ENCODE measurements at regions not wholly inside any gene's neighbourhood (a gene's known extent, or its start where the extent isn't known, plus 50 kb on each side); places are given as distances from the start of the nearest gene placed in this dataset.
"Not testable (repeated sequence)": the region's sequence is repeated elsewhere in the genome, so short reads cannot be mapped to it uniquely, and the experiment has no call there.

DNA sequence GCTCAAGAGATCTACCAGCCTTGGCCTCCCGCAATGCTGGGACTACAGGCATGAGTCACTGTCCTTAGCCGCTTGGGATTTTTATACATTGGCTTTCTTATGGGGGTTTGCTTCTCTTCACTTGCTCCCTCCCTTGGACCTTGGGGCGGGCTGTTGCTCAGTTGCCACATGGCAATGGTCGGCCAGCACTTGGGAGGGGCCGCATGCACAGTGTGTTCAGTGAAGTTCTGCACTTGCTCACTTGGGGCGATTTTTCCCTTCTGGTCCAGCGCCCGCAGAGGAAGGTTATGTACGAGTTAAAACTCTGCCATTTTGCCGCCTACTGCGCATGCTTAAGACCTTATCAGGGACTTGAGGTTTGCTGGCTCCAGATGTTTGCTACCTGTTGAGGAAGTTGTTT lies 1367.6 kb upstream of the CDH8 start:
- no peak for TF ChIP-seq ZFX (IDR thresholded peaks at IDR 0.05)
- TF ChIP-seq, protein P1, sequence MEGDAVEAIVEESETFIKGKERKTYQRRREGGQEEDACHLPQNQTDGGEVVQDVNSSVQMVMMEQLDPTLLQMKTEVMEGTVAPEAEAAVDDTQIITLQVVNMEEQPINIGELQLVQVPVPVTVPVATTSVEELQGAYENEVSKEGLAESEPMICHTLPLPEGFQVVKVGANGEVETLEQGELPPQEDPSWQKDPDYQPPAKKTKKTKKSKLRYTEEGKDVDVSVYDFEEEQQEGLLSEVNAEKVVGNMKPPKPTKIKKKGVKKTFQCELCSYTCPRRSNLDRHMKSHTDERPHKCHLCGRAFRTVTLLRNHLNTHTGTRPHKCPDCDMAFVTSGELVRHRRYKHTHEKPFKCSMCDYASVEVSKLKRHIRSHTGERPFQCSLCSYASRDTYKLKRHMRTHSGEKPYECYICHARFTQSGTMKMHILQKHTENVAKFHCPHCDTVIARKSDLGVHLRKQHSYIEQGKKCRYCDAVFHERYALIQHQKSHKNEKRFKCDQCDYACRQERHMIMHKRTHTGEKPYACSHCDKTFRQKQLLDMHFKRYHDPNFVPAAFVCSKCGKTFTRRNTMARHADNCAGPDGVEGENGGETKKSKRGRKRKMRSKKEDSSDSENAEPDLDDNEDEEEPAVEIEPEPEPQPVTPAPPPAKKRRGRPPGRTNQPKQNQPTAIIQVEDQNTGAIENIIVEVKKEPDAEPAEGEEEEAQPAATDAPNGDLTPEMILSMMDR (conservative IDR thresholded peaks at IDR 0.05) = no peak
- no peak overlapping the region for H3K27ac ChIP-seq

DNA sequence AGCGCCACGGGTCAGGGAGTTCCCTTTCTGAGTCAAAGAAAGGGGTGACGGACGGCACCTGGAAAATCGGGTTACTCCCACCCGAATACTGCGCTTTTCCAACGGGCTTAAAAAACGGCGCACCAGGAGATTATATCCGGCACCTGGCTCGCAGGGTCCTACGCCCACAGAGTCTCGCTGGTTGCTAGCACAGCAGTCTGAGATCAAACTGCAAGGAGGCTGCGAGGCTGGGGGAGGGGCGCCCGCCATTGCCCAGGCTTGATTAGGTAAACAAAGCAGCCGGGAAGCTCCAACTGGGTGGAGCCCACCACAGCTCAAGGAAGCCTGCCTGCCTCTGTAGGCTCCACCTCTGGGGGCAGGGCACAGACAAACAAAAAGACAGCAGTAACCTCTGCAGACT lies 1352.0 kb upstream of the CDH8 start:
- not testable (repeated sequence) for H3K27ac ChIP-seq

DNA sequence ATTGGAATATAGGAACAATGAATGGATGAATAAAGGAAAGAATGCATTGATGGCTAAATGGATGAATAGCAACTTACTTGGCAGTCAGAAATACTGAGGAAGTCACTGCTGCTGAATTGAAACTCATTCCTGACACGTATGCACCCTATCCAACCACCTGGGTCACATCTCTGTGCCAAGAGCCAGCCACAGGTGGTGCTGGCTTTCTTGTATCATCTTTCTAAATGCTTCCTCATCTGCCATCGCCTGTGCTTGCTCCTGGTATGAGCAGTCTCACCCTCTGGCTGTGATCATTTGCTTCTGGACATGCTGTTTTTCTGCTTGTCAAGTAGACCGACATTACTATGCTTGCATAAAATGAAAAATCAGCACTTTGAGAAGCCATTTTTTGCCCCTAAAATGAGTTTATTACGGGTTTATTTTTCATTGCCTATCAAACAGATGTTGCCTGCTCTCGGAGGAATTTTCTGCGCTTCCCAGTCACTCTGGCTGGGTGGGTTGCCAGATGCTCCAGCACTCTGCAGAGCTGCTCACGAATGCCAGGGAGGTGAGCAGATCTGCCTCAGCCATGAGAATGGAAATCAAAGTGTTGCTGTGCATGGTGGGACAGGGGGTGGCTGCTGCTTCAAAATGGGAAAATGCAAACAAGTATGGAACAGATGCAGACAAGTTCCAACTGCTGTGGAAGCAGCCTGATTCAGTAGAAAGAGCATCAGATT lies 1349.6 kb upstream of the CDH8 start:
- H3K27ac ChIP-seq = no peak overlapping the region
- TF ChIP-seq ZFX (IDR thresholded peaks at IDR 0.05) = no peak
- TF ChIP-seq, protein P1 (conservative IDR thresholded peaks at IDR 0.05) = no peak

DNA sequence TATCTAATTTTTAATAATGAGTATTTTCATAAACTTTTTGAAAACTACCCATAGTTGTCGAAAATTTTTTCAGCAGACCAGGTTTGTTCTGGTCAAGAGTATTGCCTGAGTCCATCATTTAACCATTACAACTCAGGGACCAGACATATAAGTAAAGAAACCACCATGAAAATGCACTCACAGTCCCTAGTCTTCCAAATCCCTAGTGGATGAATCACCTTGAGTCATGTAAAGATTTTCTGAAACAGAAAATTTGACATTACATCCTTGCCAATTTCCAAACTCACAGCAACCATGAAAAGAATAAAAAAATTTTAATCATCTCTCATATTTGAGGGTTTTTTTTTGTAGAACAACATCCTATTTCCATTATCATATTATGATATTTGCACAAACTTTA lies 1337.5 kb upstream of the CDH8 start:
- TF ChIP-seq, protein P1 (conservative IDR thresholded peaks at IDR 0.05) = no peak
- TF ChIP-seq ZFX (IDR thresholded peaks at IDR 0.05) = no peak
- H3K27ac ChIP-seq = no peak overlapping the region

DNA sequence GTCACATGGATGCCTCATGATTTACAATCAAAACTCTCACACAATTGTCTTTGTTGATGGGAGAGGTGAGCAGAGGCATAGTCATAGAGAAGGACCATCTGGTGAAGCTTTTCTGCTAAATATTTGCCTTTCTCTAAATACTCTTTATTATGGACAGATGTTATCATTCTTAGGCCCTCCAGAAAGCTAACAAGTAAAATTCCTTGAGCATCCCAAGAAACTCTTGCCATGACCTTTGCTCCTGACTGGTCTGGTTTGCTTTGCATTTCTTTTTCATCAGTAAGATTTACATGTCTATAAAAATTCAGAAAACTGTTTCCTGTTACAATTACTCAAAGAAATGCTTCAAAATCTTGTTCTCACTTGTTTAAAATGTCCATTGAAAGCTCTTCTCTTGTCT lies 1336.6 kb upstream of the CDH8 start:
- TF ChIP-seq ZFX (IDR thresholded peaks at IDR 0.05) = no peak
- TF ChIP-seq, protein P1 (conservative IDR thresholded peaks at IDR 0.05) = no peak
- H3K27ac ChIP-seq = no peak overlapping the region

DNA sequence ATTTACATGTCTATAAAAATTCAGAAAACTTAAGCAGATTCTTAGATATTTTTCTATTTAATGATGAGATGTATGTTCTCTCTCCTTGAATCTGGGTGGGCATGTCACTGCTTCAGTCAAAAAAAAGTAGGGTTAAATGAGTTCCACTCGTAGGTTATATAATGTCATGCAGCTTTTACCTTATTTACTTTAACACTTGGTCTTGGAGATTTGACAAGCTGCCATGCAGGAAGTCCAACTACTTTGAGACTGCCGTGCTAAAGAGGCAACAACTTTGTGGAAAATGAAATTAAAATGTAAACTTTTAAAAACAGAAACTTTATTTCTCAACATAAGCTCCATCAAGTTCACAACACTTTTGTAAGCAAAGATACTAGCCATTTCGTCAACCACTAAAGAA lies 1336.0 kb upstream of the CDH8 start:
- no peak for TF ChIP-seq ZFX (IDR thresholded peaks at IDR 0.05)
- TF ChIP-seq, protein P1 (conservative IDR thresholded peaks at IDR 0.05) = no peak
- H3K27ac ChIP-seq = no peak overlapping the region

DNA sequence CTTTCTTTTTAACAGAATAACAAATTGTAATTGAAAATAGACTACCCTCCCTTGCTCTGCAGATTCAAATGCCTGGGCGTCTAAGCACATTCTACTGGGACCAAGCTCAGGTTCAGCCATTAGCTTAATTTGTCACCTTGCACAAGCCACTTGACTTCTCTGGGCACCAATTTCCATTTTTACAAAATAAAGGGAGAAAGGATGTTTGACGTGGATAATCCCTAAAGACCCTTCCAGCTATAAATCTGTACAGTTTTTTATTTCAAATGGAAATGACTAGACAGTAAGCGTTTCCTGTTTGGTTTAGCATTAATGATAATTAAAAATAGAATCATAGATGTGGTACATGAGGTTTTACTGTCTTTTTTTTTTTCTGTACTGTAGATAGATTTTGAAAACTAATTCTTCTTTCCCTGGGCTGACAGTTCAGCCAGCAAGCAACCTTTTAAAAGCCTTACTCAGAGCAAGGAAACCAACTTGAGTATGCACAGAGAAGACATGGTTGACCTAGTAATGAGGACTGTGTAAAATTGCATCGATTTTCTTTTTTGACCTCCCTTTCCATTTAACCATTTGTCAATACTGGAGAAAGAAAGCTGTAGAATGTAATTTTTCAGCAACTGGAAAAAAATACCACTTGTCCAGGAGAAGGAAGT lies 1329.5 kb upstream of the CDH8 start:
- TF ChIP-seq, protein P1 (conservative IDR thresholded peaks at IDR 0.05) = no peak
- TF ChIP-seq ZFX (IDR thresholded peaks at IDR 0.05) = no peak
- no peak overlapping the region for H3K27ac ChIP-seq

DNA sequence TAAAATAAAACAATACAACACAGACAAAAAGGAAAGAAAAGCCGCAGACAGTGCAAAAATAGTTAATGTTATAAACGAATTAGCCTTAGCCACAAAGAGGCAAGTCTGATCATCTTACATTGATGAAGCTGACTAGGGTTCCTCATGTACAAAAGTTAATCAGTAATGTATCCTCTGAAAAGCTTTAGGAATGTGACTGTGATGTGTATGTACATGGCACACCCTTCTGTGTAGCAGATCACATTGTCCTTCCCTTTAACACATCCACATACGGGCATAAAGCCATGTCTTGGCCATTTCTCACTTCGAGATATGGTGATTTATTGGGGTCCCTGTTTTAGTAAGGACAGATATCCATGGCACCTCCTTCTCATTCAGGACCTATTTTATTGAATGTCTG lies 1327.5 kb upstream of the CDH8 start:
- no peak for TF ChIP-seq ZFX (IDR thresholded peaks at IDR 0.05)
- TF ChIP-seq, protein P1 (conservative IDR thresholded peaks at IDR 0.05) = no peak
- H3K27ac ChIP-seq = no peak overlapping the region

All from C4-2B (cell line).